GM13976 (cell line): ENCODE measurements at regions not wholly inside any gene's neighbourhood (a gene's known extent, or its start where the extent isn't known, plus 50 kb on each side); places are given as distances from the start of the nearest gene placed in this dataset.
"Not testable (repeated sequence)": the region's sequence is repeated elsewhere in the genome, so short reads cannot be mapped to it uniquely, and the experiment has no call there.

ENCODE experiments used
- DNase-seq: peaks from one replicate; pipeline ENCODE4 v3.0.0; 2012; ENCODE audit warnings: low spot score
- in situ Hi-C: fragments of 300-500 bp; cut with MboI; formaldehyde crosslinking; loops from one replicate; pipeline ENCODE4 v1.12.0; 2022; ENCODE audit warnings: low sequenced_read_pairs, mixed read lengths, inconsistent platforms; ENCODE audit not compliant: unreplicated experiment
- TF ChIP-seq, protein P1 (sequence below): IDR thresholded peaks from 2 replicates; pipeline ENCODE4 v1.5.1; 2012; ENCODE audit warnings: borderline replicate concordance, mild to moderate bottlenecking; ENCODE audit not compliant: insufficient read depth; ENCODE audit errors: extremely low read depth, missing control alignments, control extremely low read depth

DNA sequence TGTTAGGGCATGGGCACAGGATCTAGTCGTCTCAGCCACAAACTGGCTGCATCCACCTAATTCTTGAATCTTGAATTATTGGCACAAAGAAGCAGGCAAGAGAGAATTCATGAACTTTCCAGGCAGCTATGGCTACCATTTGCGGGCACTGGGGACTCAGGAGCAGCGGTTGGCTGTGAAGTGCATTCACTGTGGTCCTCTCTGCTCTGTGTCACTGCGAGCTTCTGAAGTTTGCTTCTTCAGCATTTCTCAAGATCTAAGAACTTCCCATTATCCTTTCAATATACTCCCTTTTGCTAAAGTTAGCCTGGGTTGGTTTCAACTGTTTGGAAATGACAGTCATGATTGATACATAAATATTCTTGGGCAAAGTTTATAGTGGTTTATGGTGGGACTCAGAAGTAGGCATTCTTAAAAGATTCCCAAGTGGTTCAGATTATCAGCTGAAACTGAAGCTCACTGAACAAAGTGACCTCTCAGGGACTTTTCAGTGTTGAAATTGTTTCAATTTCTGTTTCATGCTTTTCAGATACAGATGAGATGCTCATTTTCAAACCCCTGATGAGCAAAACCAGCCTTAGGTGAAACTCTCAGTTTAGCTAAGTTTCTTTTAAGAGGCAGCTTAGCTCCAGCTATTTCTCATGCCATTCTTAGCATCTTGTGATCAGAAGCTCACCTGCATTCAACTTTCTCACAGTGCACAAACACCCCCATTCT, 1258.3 kb upstream of the GYPC start:
- peak; percentile 40 for DNase-seq
- TF ChIP-seq, protein P1, sequence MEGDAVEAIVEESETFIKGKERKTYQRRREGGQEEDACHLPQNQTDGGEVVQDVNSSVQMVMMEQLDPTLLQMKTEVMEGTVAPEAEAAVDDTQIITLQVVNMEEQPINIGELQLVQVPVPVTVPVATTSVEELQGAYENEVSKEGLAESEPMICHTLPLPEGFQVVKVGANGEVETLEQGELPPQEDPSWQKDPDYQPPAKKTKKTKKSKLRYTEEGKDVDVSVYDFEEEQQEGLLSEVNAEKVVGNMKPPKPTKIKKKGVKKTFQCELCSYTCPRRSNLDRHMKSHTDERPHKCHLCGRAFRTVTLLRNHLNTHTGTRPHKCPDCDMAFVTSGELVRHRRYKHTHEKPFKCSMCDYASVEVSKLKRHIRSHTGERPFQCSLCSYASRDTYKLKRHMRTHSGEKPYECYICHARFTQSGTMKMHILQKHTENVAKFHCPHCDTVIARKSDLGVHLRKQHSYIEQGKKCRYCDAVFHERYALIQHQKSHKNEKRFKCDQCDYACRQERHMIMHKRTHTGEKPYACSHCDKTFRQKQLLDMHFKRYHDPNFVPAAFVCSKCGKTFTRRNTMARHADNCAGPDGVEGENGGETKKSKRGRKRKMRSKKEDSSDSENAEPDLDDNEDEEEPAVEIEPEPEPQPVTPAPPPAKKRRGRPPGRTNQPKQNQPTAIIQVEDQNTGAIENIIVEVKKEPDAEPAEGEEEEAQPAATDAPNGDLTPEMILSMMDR, result no peak
- in situ Hi-C loops, result no loop called here

- TF ChIP-seq, protein P1, result no peak
- in situ Hi-C loops, result no loop called here
- DNase-seq, result no peak
Measured at GRCh38 chr2:125398738-125399524, 1257.0 kb upstream of the GYPC start.

GRCh38 chr2:125405816-125406215, 1250.1 kb upstream of the GYPC start:
- TF ChIP-seq, protein P1, result no peak
- in situ Hi-C loops, result no loop called here
- no peak for DNase-seq

- in situ Hi-C loops, result no loop called here
- DNase-seq, result no peak
- TF ChIP-seq, protein P1, result no peak
Measured at GRCh38 chr2:125408874-125409538, 1247.0 kb upstream of the GYPC start.

- in situ Hi-C loops, result no loop called here
- TF ChIP-seq, protein P1, result no peak
- no peak for DNase-seq
Measured at GRCh38 chr2:125418483-125418882, 1237.5 kb upstream of the GYPC start.

DNA sequence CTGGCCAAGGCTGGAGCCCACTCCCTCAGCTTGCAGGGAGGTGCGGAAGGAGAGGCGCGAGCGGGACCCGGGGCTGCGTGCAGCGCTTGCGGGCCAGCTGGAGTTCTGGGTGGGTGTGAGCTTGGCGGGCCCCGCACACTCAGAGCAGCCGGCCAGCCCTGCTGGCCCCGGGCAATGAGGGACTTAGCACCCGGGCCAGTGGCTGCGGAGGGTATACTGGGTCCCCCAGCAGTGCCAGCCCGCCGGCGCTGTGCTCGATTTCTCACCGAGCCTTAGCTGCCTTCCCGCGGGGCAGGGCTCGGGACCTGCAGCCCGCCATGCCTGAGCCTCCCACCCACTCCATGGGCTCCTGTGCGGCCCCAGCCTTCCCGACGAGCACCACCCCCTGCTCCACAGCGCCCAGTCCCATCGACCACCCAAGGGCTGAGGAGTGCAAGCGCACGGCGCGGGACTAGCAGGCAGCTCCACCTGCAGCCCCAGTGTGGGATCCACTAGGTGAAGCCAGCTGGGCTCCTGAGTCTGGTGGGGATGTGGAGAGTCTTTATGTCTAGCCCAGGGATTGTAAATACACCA, 1233.7 kb upstream of the GYPC start:
- in situ Hi-C loops, DNase-seq: not testable (repeated sequence)
